ENCODE measurements at regions not wholly inside any gene's neighbourhood (a gene's known extent, or its start where the extent isn't known, plus 50 kb on each side); places are given as distances from the start of the nearest gene placed in this dataset.

DNA sequence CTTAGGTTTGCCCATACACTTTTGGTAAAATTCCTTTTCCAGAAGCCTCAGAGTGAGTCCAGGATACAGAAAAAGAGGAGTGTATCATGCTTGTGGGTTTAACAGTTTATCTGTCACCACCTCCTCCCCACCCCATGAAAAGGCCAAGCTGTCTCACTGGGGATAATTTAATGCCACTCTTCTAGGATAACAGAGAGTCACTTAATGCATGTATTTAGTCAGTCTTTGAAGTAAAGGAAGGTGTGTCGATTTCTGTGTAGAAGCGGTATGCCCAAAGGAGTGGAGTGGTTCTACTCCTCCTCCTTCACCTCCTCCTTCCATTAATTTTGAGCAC lies 116.4 kb downstream of the QPCT start:
- TF ChIP-seq, protein P1, sequence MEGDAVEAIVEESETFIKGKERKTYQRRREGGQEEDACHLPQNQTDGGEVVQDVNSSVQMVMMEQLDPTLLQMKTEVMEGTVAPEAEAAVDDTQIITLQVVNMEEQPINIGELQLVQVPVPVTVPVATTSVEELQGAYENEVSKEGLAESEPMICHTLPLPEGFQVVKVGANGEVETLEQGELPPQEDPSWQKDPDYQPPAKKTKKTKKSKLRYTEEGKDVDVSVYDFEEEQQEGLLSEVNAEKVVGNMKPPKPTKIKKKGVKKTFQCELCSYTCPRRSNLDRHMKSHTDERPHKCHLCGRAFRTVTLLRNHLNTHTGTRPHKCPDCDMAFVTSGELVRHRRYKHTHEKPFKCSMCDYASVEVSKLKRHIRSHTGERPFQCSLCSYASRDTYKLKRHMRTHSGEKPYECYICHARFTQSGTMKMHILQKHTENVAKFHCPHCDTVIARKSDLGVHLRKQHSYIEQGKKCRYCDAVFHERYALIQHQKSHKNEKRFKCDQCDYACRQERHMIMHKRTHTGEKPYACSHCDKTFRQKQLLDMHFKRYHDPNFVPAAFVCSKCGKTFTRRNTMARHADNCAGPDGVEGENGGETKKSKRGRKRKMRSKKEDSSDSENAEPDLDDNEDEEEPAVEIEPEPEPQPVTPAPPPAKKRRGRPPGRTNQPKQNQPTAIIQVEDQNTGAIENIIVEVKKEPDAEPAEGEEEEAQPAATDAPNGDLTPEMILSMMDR (IDR thresholded peaks at IDR 0.05 in 8 of 11, conservative IDR thresholded peaks at IDR 0.05 in 3 of 11): no peak
- no peak for TF ChIP-seq POLR2A (IDR thresholded peaks at IDR 0.05)
